ENCODE measurements at regions not wholly inside any gene's neighbourhood (a gene's known extent, or its start where the extent isn't known, plus 50 kb on each side); places are given as distances from the start of the nearest gene placed in this dataset.

DNA sequence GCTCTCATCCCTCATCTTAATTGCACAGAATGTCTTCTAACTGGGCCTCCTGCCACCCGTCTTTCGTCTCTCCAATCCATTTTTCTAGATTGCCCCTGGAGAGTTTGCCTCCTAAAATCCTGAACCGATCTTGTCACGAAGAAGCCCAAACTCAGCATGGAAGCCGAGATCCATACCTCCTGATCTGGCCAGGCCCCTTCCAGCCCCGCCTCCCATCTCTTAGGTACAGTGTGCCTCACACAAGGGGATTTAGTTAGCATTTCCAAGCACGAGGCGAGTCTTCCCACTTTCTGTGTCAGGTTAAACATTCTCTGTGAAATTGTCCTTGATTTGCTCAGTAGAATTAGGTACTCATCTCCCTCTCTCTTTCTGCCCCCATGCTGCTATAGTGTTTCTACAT lies 80.0 kb upstream of the TENM3 start:
- no peak overlapping the region for H3K4me2 ChIP-seq (ENCODE audit: insufficient read depth, low read length)
- DNase-seq (ENCODE audit: insufficient read length, low spot score, missing footprints) = no peak
- no peaks in the 10 kb centered on the region for H4K20me1 ChIP-seq (ENCODE audit: insufficient read depth, low read length)
- H3K27ac ChIP-seq (ENCODE audit: low read depth, low read length) = no peak overlapping the region
- H2AFZ ChIP-seq (ENCODE audit: low read length) = no peak overlapping the region
- H3K4me1 ChIP-seq (ENCODE audit: insufficient read depth, low read length) = no peaks in the 10 kb centered on the region
- H3K79me2 ChIP-seq (ENCODE audit: insufficient read depth, low read length) = no peaks in the 10 kb centered on the region
- H3K9me3 ChIP-seq (ENCODE audit: low read depth, low read length) = no peaks in the 10 kb centered on the region
- H3K4me3 ChIP-seq (ENCODE audit: insufficient read depth, low read length) = no peak overlapping the region
- no peaks in the 10 kb centered on the region for H3K27me3 ChIP-seq (ENCODE audit: insufficient read depth, low read length)
- TF ChIP-seq, protein P1, sequence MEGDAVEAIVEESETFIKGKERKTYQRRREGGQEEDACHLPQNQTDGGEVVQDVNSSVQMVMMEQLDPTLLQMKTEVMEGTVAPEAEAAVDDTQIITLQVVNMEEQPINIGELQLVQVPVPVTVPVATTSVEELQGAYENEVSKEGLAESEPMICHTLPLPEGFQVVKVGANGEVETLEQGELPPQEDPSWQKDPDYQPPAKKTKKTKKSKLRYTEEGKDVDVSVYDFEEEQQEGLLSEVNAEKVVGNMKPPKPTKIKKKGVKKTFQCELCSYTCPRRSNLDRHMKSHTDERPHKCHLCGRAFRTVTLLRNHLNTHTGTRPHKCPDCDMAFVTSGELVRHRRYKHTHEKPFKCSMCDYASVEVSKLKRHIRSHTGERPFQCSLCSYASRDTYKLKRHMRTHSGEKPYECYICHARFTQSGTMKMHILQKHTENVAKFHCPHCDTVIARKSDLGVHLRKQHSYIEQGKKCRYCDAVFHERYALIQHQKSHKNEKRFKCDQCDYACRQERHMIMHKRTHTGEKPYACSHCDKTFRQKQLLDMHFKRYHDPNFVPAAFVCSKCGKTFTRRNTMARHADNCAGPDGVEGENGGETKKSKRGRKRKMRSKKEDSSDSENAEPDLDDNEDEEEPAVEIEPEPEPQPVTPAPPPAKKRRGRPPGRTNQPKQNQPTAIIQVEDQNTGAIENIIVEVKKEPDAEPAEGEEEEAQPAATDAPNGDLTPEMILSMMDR (IDR thresholded peaks at IDR 0.05; ENCODE audit: extremely low read depth, low read depth, low read length) = no peak
- H3K36me3 ChIP-seq (ENCODE audit: insufficient read depth, low read length) = no peaks in the 10 kb centered on the region

- Histone ChIP-seq H2AFZ (ENCODE audit: low read length) (no peak overlapping the region), H3K36me3 (ENCODE audit: insufficient read depth, low read length) (no peaks in the 10 kb centered on the region), H3K4me3 (ENCODE audit: insufficient read depth, low read length) (no peak overlapping the region), H4K20me1 (ENCODE audit: insufficient read depth, low read length) (no peaks in the 10 kb centered on the region), H3K4me1 (ENCODE audit: insufficient read depth, low read length) (no peaks in the 10 kb centered on the region), H3K4me2 (ENCODE audit: insufficient read depth, low read length) (no peak overlapping the region), H3K79me2 (ENCODE audit: insufficient read depth, low read length) (no peaks in the 10 kb centered on the region), H3K9me3 (ENCODE audit: low read depth, low read length) (no peaks in the 10 kb centered on the region), H3K27me3 (ENCODE audit: insufficient read depth, low read length) (no peaks in the 10 kb centered on the region), H3K27ac (ENCODE audit: low read depth, low read length) (no peak overlapping the region)
- no peak for DNase-seq (ENCODE audit: insufficient read length, low spot score, missing footprints)
- TF ChIP-seq, protein P1 (IDR thresholded peaks at IDR 0.05; ENCODE audit: extremely low read depth, low read depth, low read length) = no peak
Measured at GRCh38 chr4:182169572-182169971, 73.6 kb upstream of the TENM3 start.

DNA sequence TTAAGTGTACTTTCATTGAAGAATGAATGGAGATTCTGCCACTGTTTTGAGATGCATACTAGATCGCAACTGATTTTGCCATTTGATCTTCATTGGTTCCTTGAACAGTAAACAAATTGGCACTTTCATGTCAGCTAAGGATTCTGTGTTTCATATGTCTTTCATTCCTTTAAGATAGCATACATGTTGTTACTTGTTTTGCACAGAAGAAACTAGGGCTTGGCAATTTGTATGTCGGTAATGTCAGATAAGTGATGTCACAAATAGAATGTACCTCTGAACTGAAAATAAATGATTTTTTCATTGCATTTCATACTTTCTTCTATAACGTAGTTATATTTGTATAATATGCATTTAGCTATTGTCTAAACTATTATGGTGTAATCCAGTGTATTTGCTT lies 73.2 kb upstream of the TENM3 start:
- no peaks in the 10 kb centered on the region for H3K36me3 ChIP-seq (ENCODE audit: insufficient read depth, low read length)
- DNase-seq (ENCODE audit: insufficient read length, low spot score, missing footprints) = no peak
- no peak overlapping the region for H3K4me3 ChIP-seq (ENCODE audit: insufficient read depth, low read length)
- TF ChIP-seq, protein P1 (IDR thresholded peaks at IDR 0.05; ENCODE audit: extremely low read depth, low read depth, low read length) = no peak
- H2AFZ ChIP-seq (ENCODE audit: low read length) = no peak overlapping the region
- H3K4me2 ChIP-seq (ENCODE audit: insufficient read depth, low read length) = no peak overlapping the region
- H4K20me1 ChIP-seq (ENCODE audit: insufficient read depth, low read length) = no peaks in the 10 kb centered on the region
- no peak overlapping the region for H3K27ac ChIP-seq (ENCODE audit: low read depth, low read length)
- no peaks in the 10 kb centered on the region for H3K9me3 ChIP-seq (ENCODE audit: low read depth, low read length)
- no peaks in the 10 kb centered on the region for H3K79me2 ChIP-seq (ENCODE audit: insufficient read depth, low read length)
- no peaks in the 10 kb centered on the region for H3K4me1 ChIP-seq (ENCODE audit: insufficient read depth, low read length)
- no peaks in the 10 kb centered on the region for H3K27me3 ChIP-seq (ENCODE audit: insufficient read depth, low read length)

DNA sequence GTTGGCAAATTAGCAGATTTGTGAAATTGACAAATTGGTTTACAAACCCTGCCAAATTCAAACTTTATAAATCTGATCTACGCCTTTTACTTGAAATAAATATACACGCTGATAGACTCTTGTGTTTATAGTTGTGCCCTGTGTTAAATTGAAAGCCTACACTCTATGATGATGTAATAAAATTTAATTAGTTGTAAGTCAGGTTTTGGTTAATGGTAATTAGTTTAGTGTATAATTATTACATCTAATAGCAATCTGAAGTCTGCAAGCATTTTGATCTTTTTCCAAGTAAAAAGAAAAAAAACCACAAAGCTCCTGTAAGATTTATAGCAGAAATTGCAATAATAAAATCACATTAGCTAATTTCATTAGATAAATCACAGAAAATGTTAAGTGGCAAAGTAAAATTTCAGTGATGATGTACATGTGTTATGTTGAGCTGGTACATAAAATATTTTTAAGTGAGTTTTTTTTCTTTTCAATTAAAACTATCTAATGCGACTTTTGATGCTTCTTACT lies 72.7 kb upstream of the TENM3 start:
- TF ChIP-seq, protein P1 (IDR thresholded peaks at IDR 0.05; ENCODE audit: extremely low read depth, low read depth, low read length) = no peak

More for the DNA sequence above, 72.7 kb upstream of the TENM3 start:
- Histone ChIP-seq H3K27me3 (ENCODE audit: insufficient read depth, low read length) (no peaks in the 10 kb centered on the region), H3K27ac (ENCODE audit: low read depth, low read length) (no peak overlapping the region), H3K79me2 (ENCODE audit: insufficient read depth, low read length) (no peaks in the 10 kb centered on the region), H3K36me3 (ENCODE audit: insufficient read depth, low read length) (no peaks in the 10 kb centered on the region), H2AFZ (ENCODE audit: low read length) (no peak overlapping the region), H3K4me1 (ENCODE audit: insufficient read depth, low read length) (no peaks in the 10 kb centered on the region), H4K20me1 (ENCODE audit: insufficient read depth, low read length) (no peaks in the 10 kb centered on the region), H3K4me2 (ENCODE audit: insufficient read depth, low read length) (no peak overlapping the region), H3K9me3 (ENCODE audit: low read depth, low read length) (no peaks in the 10 kb centered on the region), H3K4me3 (ENCODE audit: insufficient read depth, low read length) (no peak overlapping the region)
- no peak for DNase-seq (ENCODE audit: insufficient read length, low spot score, missing footprints)
